GM12872 (cell line): ENCODE measurements at regions not wholly inside any gene's neighbourhood (a gene's known extent, or its start where the extent isn't known, plus 50 kb on each side); places are given as distances from the start of the nearest gene placed in this dataset.

Experiments used
- TF ChIP-seq, protein P1 (sequence below): IDR thresholded peaks from 3 replicates; pipeline ENCODE4 v1.5.1; 2011; ENCODE audit warnings: low read depth, mild to moderate bottlenecking, low read length, moderate library complexity; ENCODE audit not compliant: insufficient read depth

DNA sequence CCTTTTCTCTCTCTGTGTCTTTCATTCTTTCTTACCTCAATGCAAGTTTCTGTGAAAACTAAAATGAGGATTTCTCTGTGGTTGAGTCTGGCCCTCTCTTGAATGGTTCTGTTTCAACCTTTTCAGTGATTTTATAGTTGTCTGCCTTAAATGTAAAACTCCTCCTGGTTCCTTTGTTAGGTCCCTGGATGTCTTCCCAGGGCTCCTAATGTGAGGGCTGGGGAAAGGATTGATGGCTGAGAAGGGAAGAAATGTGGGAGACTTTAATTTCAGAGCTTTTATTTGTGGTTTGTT is 90.6 kb upstream of the GRM7 start:
- TF ChIP-seq, protein P1, sequence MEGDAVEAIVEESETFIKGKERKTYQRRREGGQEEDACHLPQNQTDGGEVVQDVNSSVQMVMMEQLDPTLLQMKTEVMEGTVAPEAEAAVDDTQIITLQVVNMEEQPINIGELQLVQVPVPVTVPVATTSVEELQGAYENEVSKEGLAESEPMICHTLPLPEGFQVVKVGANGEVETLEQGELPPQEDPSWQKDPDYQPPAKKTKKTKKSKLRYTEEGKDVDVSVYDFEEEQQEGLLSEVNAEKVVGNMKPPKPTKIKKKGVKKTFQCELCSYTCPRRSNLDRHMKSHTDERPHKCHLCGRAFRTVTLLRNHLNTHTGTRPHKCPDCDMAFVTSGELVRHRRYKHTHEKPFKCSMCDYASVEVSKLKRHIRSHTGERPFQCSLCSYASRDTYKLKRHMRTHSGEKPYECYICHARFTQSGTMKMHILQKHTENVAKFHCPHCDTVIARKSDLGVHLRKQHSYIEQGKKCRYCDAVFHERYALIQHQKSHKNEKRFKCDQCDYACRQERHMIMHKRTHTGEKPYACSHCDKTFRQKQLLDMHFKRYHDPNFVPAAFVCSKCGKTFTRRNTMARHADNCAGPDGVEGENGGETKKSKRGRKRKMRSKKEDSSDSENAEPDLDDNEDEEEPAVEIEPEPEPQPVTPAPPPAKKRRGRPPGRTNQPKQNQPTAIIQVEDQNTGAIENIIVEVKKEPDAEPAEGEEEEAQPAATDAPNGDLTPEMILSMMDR: no peak

DNA sequence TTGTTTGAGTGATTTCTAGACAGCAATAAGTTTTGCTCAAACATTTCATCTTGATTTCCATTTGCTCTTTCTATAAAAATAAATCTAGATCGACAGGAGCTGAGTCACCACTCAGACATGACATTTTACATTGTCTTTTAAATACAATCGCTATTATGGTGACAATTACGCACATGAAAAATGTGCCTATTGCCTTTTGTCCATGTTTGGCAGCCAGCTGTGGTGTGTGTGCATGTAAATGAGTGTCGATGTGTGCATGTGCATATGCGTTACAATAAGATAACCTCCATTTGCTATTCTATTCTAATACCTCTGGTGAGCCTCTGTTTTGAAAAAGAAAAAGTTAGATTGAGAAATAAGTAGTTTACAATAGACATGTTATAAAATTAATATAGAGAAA is 89.7 kb upstream of the GRM7 start:
- TF ChIP-seq, protein P1: no peak

DNA sequence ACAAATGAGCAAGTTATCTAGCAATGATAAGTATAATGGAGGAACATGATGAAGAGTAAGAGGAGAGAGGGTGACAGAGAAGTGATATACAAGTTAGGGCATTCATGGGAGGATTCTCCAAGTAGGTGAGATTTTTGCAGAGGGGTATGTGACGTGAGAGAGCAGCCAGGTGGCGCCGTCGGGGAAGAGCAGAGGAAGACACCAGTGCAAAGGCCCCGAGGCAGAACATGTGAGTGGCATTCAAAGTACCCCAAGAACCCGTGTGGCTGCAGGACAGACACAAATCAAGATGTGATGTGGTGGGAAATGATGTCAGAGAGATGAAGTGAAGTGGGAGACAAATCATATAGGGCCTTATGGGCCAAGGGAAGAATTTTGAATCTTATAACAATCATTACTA is 81.8 kb upstream of the GRM7 start:
- TF ChIP-seq, protein P1: peak; percentile 23; the same call in 1 of the 3 replicates

DNA sequence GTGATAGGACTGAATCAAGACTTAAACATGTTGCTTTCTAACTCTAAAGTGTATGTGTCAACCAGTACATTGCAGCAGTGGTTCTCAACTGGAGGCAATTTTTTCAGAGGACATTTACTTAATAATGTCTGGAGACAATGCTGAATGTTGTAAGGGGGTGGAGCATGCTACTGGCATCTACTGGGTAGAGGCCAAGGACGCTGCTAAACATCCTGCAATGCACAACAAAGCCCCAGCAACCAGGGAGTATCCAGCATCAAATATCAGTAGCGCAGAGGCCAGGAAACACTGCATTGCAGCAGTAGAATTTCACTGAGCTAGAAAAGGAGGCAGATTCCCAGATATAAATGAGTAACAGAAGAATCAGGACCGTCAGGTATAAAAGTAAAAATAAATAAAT is 79.8 kb upstream of the GRM7 start:
- TF ChIP-seq, protein P1: no peak

DNA sequence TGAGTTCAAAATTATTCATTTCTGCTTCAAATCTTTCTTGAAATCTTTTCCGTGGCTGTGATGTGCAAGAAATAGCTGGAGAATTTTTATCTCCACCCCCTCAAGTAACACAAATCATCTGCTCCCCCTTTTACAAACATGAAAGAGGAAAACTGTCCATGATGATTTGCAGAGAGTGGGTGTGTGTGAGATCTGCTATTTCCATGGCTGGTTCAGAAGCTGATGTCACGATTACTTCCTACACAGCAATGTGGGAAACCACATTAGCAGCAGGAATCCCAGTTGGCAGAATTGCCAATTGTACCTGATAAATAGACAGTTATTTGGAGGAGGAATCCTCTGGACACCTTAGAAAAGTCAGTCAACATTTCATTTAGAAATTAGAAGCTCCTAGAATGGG is 75.2 kb upstream of the GRM7 start:
- TF ChIP-seq, protein P1: no peak

DNA sequence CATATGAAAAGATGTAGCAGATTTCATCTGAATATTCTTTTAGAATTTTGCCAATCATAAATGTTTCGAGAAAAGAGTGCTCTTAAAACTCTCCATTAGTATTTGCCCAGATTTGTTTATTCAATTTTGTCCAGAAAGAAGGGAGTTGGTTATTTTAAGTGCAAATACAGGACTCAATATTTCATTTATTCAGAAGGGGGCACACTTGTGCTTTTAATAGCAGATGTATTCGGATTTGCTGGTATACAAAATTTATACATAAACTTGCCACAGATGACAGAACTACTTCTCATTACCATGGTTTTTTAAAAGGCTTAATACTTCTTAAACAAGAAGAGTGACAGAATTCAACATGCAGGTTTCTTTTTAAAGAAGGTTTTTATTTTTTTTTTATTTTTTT is 69.8 kb upstream of the GRM7 start:
- TF ChIP-seq, protein P1: no peak

DNA sequence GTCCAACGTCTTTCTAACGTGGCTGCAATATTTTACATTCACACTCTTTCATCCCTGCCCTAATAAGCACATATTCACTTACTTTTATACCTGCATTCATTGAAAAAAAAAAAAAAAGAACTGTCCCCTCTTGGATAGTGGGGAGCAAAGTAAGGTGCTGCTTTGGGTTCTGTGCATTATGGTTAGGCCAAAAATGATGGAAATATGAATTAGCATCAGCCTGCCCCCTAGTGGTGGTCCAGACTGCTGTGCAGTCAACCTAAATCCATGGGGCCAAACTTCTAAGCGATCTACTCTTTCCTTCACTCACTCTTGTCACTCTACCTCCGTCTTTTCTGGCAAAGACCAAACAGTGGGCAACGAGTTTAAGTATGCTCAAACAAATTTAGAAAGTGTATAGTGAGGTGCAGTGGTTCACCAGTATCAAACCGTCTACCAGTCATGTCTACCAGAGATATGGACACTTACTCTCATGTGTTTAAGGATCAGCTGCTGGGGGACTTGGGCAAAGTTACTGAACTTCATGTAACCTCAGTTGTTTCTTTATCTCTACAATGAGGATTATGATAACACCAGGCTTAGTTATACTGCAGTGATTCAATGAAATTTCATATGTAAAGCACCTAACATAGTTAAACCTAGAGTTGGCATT is 61.5 kb upstream of the GRM7 start:
- TF ChIP-seq, protein P1: peak; percentile 90
